Dermis microvascular lymphatic vessel endothelial cell (primary cell): ENCODE measurements at regions not wholly inside any gene's neighbourhood (a gene's known extent, or its start where the extent isn't known, plus 50 kb on each side); places are given as distances from the start of the nearest gene placed in this dataset.
"Not testable (repeated sequence)": the region's sequence is repeated elsewhere in the genome, so short reads cannot be mapped to it uniquely, and the experiment has no call there.

Source experiments
- DNase-seq, 2 donors: peaks; one replicate each; pipeline versions ENCODE4 v3.0.0 to v3.0.0-alpha.2; 2010; ENCODE audit warnings: low read depth in 2 of 2

DNA sequence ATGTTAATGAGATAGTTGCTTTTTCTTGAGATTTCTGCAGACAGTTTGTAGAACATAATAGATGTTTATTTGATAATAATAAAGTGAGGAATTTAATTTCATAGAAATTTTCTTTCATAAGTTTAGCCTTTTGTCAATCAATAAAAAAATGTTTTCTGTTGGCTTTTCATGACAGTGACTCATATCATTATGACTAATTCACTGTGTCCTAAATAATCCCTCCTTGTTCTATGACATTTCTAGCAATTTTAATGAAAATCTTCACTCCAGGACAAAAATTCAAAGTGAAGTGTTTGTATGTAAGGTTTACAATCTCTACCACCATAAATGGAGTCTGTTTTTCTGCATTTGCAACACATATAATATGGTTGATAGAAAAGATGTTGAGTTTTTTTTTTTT lies 109.9 kb downstream of the UTRN start:
- DNase-seq = peak in 1 of 2 donors; percentile 44

- no peak for DNase-seq
Measured at GRCh38 chr6:144395826-144396225, 110.7 kb downstream of the UTRN start.

DNA sequence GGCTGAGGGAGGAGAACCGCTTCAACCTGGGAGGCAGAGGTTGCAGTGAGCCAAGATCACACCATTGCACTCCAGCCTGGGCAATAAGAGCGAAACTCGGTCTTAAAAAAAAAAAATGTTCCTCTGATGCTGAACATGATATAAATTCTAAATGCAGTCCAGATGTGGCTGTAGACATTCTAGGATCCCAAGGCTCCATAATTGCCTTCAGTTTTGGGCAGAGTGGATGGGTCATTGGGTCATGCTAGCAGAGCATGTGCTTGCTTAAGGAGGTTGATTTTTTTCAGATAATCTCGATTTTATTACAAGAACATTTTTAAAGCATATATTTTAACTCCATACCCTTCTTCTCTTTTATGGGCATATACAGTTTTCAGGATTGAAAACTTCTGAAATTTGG lies 112.0 kb downstream of the UTRN start:
- no peak for DNase-seq

- DNase-seq = no peak
Measured at GRCh38 chr6:144400321-144400720, 115.2 kb downstream of the UTRN start.

DNA sequence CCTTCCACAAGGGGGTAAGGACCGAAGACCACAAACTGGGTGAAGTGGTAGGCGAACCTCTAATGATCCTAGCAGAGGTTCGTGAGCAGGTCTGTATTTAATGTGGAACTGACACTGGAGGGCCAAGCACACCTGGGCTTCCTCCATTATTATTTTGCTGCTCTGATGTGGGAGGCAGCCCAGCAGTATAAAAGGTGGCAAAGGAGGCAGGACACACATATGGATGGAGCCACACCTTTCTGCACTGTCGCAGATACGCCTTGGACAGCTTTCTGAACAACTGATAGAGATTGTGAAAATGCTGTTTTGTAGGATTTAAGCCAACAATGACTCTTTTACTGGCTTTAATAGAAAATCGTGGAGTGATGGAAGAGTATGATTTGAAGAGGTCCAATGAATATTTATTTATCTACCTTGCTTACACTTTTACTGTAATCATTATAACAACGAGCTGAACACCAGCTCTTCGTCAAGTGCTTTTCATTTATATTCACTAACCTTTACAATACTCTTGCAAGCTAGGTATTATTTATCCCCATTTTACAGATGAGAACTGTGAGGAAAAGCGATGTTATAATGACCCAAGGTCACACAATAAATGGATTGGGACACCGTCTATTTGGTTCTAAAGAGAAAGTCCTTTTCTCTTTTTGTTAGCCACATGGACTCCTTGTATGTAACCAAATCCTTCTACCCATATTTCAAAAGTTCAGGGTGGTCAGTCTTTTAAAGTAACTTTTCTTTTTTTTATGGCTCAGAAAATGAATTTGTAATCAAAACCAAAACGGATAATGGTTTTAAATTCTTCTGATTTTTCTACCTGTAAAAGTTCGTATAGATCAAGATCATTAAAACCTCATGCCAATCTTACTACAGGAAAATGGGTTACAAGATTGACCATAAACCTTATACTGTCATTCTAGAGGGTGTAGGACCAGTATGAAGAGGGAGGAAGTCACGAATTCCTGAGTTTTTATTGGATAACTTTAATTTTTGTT lies 116.9 kb downstream of the UTRN start:
- no peak for DNase-seq

GRCh38 chr6:144402750-144403149 lies 117.6 kb downstream of the UTRN start:
- DNase-seq = no peak

GRCh38 chr6:144405163-144405562 lies 120.0 kb downstream of the UTRN start:
- no peak for DNase-seq

DNA sequence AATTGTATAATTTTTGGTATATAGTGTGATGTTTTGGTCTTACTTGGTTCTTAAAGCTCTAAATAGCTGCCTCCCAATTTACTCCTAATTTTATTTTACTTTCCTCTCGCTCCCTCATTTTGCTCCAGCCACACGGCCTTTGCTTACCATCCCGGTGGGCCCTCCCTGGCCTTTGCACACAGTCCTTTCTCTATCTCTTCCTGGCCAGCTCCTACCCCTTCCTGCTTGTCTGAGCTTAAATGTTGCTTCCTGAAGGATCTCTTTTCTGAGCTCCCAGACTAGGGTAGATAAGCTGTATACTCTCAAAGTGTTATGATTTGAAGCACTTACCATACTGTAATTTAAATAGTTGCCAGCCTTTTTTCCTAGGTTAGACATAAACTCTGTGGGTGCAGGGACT lies 121.7 kb downstream of the UTRN start:
- peak in 1 of 2 donors; percentile 74 for DNase-seq

DNA sequence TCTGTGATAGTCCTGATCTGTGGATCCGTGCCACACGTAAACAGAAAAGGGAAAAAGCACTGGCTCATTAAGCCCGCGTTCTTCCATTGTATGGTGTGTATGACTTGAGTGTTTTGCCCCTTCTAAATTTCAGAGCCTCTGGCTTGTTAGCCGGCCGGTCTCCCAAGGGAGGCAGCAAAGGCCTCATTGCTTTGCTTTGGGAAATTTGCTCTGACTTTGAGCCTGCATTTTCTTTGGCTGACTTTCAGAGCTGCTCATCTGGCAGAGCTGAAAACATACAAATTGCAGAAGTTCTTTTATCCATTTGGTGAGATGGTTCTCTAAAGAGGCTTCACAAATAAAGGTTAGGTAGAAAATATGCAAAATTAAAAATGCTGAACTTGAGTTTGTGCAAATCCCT lies 123.0 kb downstream of the UTRN start:
- DNase-seq = no peak

- DNase-seq = no peak
Measured at GRCh38 chr6:144410059-144410458, 124.9 kb downstream of the UTRN start.

- DNase-seq = not testable (repeated sequence)
Measured at GRCh38 chr6:144410574-144410973, 125.4 kb downstream of the UTRN start.

- DNase-seq = no peak
Measured at GRCh38 chr6:144411531-144412165, 126.5 kb downstream of the UTRN start.

- DNase-seq = peak in 1 of 2 donors; percentile 35
Measured at GRCh38 chr6:144413418-144413817, 128.3 kb downstream of the UTRN start.

- peak in 1 of 2 donors; percentile 52 for DNase-seq
Measured at GRCh38 chr6:144415014-144415413, 129.9 kb downstream of the UTRN start.

DNA sequence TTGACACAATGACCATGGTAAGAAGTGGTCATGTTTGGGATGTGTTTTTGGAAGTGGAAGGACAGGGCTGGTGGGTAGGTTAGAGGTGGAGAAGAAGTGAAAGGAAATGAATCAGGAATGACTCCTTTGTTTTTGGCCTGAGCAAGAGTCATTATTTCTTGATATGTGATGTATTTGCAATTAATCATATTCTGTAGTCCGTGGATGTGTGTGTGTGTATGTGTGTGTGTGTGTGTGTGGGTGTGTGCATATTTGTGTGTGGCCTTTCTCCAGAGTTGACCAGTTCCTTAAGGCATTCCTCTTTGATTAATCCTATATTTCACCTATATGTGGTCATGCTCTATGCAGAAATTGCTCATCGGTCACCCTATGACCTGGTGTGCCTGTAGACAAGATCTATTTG lies 130.7 kb downstream of the UTRN start:
- DNase-seq = peak; percentile 14 to 87

DNA sequence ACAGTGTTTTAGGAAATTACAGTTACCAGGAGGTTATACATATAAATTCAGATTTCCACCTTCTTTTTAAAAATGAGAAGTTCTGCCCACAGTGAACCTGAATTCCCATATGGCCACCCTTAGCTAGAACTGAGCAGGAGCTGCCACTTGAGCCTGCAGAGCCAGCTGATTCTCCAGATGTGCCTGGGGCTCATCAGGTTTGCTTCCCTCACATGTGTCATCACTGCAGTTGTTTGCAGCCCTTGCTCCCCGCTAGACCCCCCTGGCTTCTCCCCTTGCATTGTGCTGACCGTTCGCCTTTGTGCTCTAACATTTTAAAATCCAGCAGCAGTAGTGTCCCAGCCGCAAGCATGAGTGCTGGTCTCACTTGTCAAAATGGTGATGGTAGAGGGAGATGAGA lies 131.1 kb downstream of the UTRN start:
- no peak for DNase-seq

DNA sequence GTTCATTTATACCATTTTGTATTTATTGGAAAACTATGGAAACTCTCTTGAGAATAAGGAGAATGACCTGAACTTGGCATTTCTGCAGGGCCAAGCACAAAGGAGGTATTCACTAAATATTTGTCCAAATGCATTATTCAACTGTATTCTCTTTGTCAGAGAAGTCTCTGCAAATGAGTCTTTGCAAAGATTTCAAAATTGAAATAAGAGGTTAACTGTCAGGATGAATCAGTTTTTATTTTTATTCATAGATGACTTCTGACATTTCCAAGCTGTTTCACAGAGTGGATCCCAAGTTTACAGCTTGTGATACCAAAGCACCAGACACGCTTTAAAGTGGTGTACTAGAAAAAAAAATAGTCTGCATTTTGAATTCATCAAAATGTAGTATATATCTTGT lies 131.6 kb downstream of the UTRN start:
- DNase-seq = no peak

DNA sequence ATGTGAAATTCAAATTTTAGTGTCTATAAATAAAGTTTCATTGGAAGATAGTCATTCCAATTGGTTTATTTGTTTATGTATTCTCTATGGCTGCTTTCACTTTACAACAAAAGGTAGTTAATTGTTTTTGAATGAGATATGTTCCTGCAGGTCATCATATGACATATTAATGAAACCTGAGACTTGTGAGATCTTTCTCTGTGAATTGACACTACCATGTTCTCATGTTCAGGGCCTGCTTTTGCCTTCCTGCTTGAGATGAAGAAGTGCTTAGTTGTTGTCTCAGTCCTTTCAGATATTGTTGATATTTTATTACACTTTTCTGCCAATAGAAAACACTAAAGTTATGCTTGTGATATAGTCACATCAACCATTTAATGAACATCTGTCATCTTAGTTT lies 132.5 kb downstream of the UTRN start:
- peak in 1 of 2 donors; percentile 77 for DNase-seq

DNA sequence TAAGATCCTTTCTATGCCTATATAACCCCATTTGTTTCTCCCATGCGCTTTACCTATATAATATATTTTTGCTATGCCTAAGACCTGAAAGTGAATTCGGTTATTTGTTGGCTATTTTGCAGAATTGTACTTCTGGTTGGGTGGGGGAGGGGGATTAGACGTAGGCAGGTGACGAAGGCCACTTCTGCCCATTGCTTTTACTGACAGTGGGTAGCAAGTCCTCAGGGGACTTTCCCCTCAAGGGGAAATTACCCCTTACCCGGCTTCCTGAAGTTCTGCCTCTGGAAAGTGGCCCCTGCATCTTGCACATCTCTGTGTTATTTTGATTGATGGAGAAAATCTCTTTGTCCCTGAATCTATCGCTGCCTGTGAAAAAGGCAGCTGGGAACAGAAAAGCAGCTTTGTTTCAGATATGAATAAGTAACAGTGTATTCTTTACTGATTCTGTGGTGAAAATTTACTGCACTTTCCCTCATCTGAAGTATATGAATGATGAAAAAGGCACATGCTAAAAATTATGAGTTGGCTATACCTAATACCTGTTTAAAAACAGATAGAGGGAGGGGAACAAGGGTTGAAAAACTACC lies 133.9 kb downstream of the UTRN start:
- DNase-seq = peak in 1 of 2 donors; percentile 25

GRCh38 chr6:144423167-144423566 lies 138.0 kb downstream of the UTRN start:
- DNase-seq = no peak

GRCh38 chr6:144429753-144430152 lies 144.6 kb downstream of the UTRN start:
- no peak for DNase-seq

DNA sequence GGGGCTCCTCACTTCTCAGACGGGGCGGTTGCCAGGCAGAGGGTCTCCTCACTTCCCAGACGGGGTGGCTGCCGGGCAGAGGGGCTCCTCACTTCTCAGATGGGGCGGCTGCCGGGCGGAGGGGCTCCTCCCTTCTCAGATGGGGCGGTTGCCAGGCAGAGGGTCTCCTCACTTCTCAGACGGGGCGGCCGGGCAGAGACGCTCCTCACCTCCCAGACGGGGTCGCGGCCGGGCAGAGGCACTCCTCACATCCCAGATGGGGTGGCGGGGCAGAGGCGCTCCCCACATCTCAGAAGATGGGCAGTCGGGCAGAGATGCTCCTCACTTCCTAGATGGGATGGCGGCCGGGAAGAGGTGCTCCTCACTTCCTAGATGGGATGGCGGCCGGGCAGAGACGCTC lies 148.3 kb downstream of the UTRN start:
- not testable (repeated sequence) for DNase-seq
